ENCODE measurements at regions not wholly inside any gene's neighbourhood (a gene's known extent, or its start where the extent isn't known, plus 50 kb on each side); places are given as distances from the start of the nearest gene placed in this dataset.
"Not testable (repeated sequence)": the region's sequence is repeated elsewhere in the genome, so short reads cannot be mapped to it uniquely, and the experiment has no call there.

DNA sequence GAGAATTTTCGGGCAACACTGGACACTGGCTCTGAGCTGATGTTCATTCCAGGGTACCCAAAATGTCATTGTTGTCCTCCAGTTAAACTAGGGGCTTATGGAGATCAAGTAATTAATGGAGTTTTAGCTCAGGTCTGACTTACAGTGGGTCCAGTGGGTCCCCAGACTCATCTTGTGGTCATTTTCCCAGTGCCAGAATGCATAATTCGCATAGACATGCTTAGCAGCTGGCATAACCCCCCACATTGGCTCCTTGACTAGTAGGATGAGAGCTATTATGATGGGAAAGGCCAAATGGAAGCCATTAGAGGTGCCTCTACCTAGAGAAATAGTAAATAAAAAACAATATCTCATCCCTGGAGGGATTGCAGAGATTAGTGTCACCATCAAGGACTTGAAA is 818.9 kb downstream of the TMTC2 start:
- no peak for ATAC-seq
- TF ChIP-seq ARNTL (CRISPR knock-in tag; IDR thresholded peaks at IDR 0.05; ENCODE audit: borderline replicate concordance, low read depth) (no peak), GLIS3 (CRISPR knock-in tag; IDR thresholded peaks at IDR 0.05) (no peak), ZC3H10 (CRISPR knock-in tag; IDR thresholded peaks at IDR 0.05) (no peak), ZFP30 (CRISPR knock-in tag; IDR thresholded peaks at IDR 0.05) (no peak), BACH2 (CRISPR knock-in tag; IDR thresholded peaks at IDR 0.05; ENCODE audit: borderline replicate concordance) (no peak)
- TF ChIP-seq, protein P1, sequence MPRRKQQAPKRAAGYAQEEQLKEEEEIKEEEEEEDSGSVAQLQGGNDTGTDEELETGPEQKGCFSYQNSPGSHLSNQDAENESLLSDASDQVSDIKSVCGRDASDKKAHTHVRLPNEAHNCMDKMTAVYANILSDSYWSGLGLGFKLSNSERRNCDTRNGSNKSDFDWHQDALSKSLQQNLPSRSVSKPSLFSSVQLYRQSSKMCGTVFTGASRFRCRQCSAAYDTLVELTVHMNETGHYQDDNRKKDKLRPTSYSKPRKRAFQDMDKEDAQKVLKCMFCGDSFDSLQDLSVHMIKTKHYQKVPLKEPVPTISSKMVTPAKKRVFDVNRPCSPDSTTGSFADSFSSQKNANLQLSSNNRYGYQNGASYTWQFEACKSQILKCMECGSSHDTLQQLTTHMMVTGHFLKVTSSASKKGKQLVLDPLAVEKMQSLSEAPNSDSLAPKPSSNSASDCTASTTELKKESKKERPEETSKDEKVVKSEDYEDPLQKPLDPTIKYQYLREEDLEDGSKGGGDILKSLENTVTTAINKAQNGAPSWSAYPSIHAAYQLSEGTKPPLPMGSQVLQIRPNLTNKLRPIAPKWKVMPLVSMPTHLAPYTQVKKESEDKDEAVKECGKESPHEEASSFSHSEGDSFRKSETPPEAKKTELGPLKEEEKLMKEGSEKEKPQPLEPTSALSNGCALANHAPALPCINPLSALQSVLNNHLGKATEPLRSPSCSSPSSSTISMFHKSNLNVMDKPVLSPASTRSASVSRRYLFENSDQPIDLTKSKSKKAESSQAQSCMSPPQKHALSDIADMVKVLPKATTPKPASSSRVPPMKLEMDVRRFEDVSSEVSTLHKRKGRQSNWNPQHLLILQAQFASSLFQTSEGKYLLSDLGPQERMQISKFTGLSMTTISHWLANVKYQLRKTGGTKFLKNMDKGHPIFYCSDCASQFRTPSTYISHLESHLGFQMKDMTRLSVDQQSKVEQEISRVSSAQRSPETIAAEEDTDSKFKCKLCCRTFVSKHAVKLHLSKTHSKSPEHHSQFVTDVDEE (CRISPR knock-in tag; IDR thresholded peaks at IDR 0.05) = no peak
- TF ChIP-seq, protein P2, sequence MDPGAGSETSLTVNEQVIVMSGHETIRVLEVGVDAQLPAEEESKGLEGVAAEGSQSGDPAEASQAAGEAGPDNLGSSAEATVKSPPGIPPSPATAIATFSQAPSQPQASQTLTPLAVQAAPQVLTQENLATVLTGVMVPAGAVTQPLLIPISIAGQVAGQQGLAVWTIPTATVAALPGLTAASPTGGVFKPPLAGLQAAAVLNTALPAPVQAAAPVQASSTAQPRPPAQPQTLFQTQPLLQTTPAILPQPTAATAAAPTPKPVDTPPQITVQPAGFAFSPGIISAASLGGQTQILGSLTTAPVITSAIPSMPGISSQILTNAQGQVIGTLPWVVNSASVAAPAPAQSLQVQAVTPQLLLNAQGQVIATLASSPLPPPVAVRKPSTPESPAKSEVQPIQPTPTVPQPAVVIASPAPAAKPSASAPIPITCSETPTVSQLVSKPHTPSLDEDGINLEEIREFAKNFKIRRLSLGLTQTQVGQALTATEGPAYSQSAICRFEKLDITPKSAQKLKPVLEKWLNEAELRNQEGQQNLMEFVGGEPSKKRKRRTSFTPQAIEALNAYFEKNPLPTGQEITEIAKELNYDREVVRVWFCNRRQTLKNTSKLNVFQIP (CRISPR knock-in tag; IDR thresholded peaks at IDR 0.05; ENCODE audit: borderline replicate concordance, low read depth) = no peak

DNA sequence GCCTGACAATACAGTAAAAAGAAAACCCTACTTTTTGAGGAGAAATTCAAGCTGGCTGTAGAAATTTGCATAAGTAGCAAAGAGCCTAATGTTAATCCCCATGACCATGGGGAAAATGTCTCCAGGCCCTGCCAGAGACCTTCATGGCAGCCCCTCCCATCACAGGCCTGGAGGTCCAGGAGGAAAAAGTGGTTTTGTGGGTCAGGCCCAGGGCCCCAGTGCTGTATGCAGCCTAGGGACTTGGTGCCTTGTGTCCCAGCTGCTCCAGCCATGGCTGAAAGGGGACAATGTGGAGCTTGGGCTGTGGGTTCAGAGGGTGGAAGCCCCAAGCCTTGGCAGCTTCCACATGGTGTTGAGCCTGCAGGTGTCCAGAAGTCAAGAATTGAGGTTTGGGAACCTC is 813.2 kb downstream of the TMTC2 start:
- ATAC-seq = not testable (repeated sequence)

DNA sequence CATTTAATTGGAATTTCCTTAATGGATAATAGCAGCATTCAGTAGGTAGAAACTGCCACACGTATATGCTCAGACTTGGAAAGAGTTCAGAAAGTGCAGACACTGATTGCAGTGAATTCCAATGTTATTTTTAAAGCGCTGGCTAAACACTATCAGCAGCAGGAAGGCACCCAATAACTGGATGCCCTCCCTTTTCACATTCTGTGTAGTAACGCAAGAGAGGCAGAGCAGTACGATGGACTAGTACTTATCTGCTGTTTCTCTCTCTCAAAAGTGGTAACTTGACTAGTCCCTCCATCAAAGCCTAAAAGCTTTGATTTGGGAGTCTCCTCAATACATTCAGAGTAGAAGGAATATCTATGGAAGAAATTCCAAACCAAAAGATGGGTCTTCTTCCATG is 791.0 kb downstream of the TMTC2 start:
- TF ChIP-seq ISL1 (CRISPR knock-in tag; IDR thresholded peaks at IDR 0.05) = peak; percentile 38; the same call in 1 of the 2 replicates
- no peak for TF ChIP-seq TCF4 (CRISPR knock-in tag; IDR thresholded peaks at IDR 0.05; ENCODE audit: borderline replicate concordance)
- ATAC-seq = peak; percentile 72

DNA sequence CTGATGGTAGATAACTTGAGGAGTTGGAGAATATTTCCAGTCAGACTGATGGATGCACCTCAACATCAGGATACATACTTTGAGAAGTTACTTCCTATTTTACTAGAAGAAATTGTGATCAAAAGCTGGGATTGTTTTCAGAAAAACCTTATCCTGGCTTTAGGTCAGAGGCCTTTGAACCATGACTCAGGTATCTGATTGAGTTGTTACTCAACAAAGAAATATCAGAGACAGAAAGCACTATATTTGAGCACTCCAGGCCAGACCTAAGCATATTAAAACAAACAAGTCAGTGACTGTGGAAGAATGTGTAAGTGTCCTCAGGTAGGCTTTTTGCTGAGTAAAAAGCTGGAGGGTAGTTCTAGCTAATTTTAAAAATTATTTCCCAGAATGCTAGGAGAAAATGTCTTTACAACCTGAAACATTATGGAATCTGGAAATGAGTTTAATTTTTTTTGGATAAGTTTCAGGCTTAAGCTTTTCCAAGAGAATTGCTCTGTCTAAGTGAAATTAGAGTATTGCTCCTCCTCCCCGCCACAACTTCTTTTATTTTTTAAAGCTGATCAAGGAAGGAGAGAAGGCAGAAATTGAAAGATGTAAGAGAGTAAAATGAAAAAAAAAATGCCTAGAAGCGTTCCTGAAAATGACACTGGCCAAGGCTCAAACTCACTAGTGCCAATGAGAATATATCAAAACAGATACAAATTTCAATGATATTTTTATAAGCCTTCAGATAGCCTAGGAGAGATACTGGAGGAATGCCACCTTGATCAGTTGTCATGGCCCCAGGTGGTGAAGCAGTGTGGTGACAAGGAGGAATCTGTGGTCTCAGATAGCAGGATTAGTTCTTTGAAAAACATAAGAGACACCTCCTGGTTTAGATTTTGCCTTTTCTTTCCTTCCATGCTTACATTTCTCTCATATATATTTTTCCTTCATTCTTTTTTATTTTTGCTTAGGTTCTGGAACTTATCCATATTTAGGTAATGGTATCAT is 790.3 kb downstream of the TMTC2 start:
- no peak; the same call in 2 of the 3 replicates for ATAC-seq

More for the DNA sequence above, 790.3 kb downstream of the TMTC2 start:
- TF ChIP-seq OSR1 (CRISPR knock-in tag; IDR thresholded peaks at IDR 0.05) (no peak), ZNF8 (CRISPR knock-in tag; IDR thresholded peaks at IDR 0.05) (no peak), ESRRG (CRISPR knock-in tag; IDR thresholded peaks at IDR 0.05) (no peak), BACH2 (CRISPR knock-in tag; IDR thresholded peaks at IDR 0.05; ENCODE audit: borderline replicate concordance) (no peak), TCF4 (CRISPR knock-in tag; IDR thresholded peaks at IDR 0.05; ENCODE audit: borderline replicate concordance) (no peak), ARNTL (CRISPR knock-in tag; IDR thresholded peaks at IDR 0.05; ENCODE audit: borderline replicate concordance, low read depth) (no peak), ZC3H10 (CRISPR knock-in tag; IDR thresholded peaks at IDR 0.05) (no peak), ISL1 (CRISPR knock-in tag; IDR thresholded peaks at IDR 0.05) (no peak), PPARA (CRISPR knock-in tag; IDR thresholded peaks at IDR 0.05; ENCODE audit: borderline replicate concordance) (no peak)
- TF ChIP-seq, protein P1 (CRISPR knock-in tag; IDR thresholded peaks at IDR 0.05) = no peak
- TF ChIP-seq, protein P2 (CRISPR knock-in tag; IDR thresholded peaks at IDR 0.05; ENCODE audit: borderline replicate concordance, low read depth) = no peak
- TF ChIP-seq, protein P3, sequence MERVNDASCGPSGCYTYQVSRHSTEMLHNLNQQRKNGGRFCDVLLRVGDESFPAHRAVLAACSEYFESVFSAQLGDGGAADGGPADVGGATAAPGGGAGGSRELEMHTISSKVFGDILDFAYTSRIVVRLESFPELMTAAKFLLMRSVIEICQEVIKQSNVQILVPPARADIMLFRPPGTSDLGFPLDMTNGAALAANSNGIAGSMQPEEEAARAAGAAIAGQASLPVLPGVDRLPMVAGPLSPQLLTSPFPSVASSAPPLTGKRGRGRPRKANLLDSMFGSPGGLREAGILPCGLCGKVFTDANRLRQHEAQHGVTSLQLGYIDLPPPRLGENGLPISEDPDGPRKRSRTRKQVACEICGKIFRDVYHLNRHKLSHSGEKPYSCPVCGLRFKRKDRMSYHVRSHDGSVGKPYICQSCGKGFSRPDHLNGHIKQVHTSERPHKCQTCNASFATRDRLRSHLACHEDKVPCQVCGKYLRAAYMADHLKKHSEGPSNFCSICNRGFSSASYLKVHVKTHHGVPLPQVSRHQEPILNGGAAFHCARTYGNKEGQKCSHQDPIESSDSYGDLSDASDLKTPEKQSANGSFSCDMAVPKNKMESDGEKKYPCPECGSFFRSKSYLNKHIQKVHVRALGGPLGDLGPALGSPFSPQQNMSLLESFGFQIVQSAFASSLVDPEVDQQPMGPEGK (CRISPR knock-in tag; IDR thresholded peaks at IDR 0.05; ENCODE audit: borderline replicate concordance) = no peak

Data from SK-N-SH treated with all-trans-retinoic acid at 6 μM for 48 hours (cell line).